GM18868 (cell line): ENCODE measurements at regions not wholly inside any gene's neighbourhood (a gene's known extent, or its start where the extent isn't known, plus 50 kb on each side); places are given as distances from the start of the nearest gene placed in this dataset.

ENCODE experiments used
- ATAC-seq: cut with Tn5 transposase; IDR thresholded peaks from one replicate; pipeline ENCODE4 v1.9.1; 2021; ENCODE audit warnings: mild to moderate bottlenecking, moderate library complexity; ENCODE audit not compliant: unreplicated experiment

DNA sequence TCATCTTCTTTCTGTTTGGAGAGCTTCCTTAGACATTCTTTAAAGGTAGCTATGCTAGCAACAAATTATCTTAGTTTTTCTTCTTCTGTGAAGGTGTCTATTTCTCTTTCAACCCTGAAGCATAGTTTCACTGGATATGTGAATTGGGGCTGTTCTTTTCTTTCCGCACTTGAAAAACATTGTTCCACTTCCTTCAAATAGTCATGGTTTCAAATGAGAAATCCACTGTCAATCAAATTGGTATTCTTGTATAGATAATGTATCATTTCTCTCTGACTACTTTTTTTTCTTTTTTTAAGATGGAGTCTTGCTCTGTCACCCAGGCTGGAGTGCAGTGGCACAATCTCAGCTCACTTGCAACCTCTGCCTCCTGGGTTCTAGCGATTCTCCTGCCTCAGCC is 254.0 kb downstream of the ANAPC1 start:
- ATAC-seq, result no peak

- ATAC-seq, result no peak
Observed at GRCh38 chr2:111632661-111633060, 251.3 kb downstream of the ANAPC1 start.

DNA sequence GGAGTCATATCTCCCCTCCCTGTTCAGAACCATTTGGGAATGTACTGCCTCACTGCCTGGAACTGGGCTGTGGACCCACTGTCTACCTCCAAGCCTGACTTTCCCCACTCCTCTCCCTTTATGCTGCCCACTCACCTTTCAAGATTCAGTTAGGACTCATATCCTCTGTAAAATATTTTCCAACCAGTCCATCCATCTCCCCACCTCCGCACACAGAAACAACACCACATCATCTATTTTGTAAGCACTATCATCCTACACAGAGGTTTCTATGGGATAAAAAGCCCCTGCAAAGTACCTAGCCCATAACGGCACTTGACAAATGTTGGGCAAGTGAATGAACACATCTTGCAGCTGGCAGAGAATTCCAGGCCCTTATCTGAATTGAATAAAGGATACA is 250.8 kb downstream of the ANAPC1 start:
- no peak for ATAC-seq

DNA sequence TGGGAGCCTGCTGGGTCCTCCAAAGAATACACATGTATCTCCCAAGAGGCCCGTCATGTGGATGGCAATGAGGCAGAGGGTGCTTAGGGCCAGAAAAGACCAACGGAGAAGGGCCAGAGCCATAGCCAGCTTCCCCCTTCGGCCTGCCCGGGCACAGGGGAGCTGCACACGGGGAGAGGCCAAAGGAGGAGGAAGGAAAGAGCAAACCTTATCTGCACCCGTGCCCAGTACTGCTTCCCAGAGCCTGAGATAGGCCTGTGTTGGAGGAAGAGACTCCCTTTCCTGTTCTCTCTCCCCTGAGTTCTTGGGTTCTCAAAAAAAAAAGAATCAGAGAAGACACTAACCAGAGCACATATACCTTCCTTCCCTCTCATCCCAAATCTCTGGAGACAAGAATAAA is 250.3 kb downstream of the ANAPC1 start:
- no peak for ATAC-seq

DNA sequence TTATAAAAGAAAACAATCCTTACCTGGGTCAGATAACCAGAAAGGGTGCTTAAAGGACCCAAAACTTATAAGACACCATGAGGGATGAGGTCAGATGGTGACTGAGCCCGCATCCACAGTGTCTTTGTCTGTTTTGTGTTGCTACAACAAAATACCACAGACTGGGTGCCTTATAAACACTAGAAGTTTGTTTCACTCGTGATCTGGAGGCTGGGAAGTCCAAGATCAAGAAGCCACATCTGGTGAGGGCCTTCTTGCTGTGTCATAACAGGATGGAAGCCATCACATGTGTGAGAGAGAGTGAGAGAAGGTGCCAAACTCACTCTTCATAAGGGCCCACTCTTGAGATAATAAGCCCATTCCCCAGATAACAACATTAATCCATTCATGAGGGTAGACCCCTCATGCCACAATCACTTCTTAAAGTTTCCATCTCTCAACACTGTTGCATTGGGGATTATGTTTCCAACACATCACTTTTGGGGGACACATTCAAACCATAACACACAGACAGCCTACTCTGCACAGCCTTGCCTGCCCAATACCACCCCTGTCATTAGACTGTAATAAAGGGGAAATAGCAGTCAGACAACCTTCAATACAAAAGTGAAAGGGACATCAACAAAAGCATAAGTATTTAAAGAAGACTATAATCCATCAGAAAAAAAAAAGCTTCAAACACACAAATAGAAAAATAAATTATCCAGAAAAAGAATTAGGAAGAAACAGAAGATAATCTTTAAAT is 249.8 kb downstream of the ANAPC1 start:
- no peak for ATAC-seq

GRCh38 chr2:111634995-111635538 is 248.9 kb downstream of the ANAPC1 start:
- ATAC-seq, result no peak

DNA sequence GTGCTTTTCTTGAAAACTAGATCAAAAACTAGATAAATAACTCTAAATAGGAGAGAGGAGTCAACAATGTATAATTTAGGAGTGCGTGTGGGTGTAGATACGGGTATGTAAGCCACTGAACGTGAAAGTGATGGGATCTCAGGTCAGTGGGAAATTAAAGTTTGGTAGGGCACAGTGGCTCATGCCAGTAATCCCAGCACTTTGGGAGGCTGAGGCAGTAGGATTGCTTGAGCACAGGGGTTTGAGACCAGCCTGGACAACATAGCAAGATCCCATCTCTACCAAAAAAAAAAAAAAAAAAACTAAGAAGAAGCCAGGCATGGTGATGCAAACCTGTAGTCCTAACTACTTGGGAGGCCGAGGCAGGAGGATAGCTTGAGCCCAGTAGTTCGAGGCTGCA is 247.1 kb downstream of the ANAPC1 start:
- ATAC-seq, result no peak

- no peak for ATAC-seq
Observed at GRCh38 chr2:111638274-111638877, 245.6 kb downstream of the ANAPC1 start.

GRCh38 chr2:111640480-111640879 is 243.5 kb downstream of the ANAPC1 start:
- no peak for ATAC-seq

DNA sequence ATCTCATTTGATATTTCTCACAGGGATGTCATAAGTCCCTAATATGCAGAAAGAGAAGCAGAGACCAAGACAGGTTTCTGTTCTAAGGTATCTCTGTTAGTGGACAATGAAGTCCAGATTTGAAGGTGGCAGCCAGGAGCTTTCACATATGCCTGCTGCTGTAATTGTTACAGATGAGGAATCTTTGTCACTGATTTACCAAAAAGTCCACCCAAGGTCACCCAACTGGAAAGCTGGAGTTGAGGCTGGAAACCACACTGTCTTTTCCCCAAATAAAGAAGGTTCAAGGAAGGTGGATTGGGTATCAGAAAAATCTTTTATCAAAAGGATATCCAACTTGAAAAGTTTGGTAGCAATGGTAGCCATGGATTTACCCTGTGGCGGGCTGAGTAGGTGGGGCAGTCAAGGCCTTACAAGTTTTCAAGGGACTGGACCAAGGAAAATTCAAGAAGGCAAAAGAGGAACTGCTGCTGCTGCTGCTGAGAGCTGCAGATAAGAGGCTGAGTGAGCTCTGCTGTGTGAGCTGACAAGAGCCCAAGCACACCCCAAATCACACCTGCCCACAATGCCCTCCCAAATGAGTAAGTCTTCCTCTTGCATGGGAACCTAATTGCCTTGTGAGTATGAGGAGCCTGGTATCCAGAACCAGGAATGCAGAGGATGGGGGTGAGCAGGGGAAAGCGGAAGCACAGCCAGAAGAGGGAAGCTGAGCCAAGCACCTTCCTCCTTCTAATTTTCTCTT is 241.2 kb downstream of the ANAPC1 start:
- no peak for ATAC-seq

DNA sequence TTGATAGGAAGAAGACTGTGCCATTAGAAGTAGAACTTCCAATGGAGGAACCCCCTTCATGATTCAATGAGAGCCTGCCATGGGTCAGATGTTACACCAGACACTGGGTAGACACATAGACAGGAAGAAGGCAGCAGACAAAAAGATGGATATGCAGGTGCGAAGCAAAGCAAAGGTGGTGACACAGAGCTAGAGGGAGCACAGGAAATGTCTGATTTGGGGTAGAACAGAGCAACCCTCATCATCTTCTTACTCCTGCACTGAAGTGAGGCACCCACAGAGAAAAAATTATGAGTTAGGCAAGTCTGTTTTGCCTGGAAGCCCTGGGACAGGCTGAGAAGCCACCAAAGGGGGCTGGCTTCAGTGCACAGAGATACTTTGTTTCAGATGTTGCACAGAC is 240.2 kb downstream of the ANAPC1 start:
- no peak for ATAC-seq

GRCh38 chr2:111647359-111647758 is 236.6 kb downstream of the ANAPC1 start:
- ATAC-seq, result no peak

DNA sequence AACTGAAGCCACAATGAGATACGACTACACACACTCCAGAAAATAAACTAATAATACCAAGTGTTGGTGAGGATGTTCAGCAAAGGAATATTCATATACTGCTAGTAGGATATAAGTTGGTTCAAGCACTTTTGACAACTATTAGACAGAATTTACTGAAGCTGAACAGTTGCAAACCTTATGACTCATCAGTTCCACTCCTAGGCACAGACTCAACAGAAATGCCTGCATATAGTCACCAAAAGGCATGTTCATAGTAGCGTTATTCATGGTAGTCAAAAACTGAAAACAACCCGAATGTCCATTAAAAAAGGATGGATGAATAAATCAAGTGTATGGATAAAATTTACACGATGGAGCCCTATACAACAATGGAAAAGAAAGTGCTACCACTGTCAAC is 232.0 kb downstream of the ANAPC1 start:
- no peak for ATAC-seq

DNA sequence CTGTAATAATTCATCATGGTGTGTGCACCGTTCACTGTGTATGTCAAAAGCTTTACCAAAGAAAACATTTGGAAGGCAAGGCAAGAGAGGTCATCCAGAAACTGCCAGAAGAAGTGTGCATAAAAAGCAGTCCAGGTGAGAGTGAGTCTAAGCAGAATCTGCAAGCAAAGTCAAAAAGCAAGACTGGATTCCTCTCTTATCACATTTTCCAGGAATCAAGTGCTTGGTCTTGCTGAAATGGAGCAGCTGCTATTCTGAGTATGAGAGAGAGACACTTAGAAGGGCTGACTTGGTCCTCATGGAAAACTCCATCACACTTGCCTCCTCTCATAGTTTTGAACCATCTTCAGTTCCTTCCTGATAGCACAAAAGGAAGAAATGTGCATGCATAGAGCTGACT is 231.3 kb downstream of the ANAPC1 start:
- no peak for ATAC-seq

DNA sequence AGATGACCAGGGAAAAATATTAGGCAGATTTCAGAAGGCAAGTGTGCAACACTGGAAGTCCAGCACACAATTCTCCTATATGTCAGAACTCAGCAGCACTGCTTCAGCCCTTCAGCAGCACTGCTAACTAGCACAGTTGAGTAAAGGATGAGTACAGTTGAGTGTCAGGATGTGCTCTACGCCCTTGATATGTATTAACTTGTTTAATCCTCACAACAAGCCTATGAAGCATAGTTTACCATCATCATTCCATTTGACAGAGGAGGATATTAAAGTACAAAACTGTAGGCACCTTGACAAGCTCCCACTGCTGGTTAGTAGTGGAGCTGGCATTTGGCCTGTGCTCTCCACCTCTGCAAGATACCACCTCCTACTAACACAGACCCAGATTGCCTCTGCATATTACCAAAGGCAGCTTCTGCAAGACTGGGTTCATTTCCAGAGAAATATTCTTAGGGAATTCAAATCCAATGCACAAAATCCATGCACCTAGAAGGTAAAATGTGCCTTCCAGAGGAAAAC is 230.8 kb downstream of the ANAPC1 start:
- no peak for ATAC-seq

DNA sequence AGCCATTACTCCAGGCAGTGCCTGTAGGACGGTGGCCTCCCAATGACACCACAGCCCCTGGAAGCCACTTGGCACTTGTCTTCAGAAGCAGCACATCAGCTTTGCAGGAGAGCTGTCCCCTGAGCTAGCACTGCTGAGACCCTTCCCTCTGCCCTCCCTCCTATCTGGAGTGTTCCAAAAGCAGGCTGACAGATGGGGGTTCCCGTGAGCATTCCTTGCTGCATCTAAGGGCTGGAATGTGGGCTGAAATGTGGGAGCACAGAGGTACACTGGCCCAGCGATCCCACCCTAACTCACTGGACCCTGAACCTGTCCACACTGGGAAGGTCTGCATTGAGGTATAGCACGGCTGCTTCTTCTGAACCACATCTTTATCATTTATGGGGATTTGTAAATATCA is 230.1 kb downstream of the ANAPC1 start:
- ATAC-seq, result no peak

GRCh38 chr2:111654829-111655228 is 229.2 kb downstream of the ANAPC1 start:
- ATAC-seq, result no peak

DNA sequence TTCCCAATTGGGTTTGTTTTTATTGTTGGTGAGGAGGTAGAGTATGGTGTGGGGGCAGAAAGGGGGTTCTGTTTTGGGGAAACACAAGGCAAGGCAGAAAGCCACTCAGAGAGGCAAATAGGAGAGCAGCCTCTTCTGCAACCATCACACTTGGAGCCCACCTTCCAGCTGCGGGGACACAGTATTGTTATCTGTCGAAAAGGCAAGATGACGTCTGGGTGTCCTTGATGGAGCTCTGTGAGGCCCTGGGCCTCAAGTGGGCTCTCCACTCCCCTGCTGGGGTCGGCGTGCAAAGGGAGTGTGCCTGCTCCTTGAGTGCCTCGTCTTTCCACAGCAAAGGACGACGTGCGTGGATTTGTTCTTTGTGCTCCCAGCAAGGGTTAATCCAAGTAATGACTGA is 227.6 kb downstream of the ANAPC1 start:
- ATAC-seq, result no peak

- no peak for ATAC-seq
Observed at GRCh38 chr2:111656894-111657293, 227.1 kb downstream of the ANAPC1 start.

- ATAC-seq, result no peak
Observed at GRCh38 chr2:111657351-111657975, 226.5 kb downstream of the ANAPC1 start.
